ENCODE measurements at regions not wholly inside any gene's neighbourhood (a gene's known extent, or its start where the extent isn't known, plus 50 kb on each side); places are given as distances from the start of the nearest gene placed in this dataset.
"Not testable (repeated sequence)": the region's sequence is repeated elsewhere in the genome, so short reads cannot be mapped to it uniquely, and the experiment has no call there.

DNA sequence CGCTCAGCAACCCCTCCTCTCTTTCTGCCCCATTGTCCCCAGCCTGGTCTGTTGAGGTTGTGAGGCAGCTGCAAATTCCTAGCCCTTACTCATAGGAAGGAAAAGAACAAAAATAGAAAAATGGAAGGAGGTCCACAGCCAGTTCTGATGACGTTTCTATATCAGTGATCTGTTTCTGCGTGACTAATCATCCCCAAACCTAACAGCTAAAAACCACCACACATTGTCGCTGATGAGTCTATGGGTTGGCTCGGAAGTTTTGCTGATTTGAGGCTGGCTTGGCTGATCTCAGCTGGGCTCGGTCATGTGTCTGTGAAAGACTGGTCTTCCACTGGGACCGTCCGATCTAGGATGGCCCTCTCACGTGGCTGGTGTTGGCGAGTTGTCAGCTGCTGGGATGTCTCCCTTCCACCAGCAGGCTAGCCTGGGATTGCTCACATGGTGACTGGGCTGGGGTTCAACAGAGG, 200.6 kb upstream of the ZNF618 start:
- TF ChIP-seq, protein P1, sequence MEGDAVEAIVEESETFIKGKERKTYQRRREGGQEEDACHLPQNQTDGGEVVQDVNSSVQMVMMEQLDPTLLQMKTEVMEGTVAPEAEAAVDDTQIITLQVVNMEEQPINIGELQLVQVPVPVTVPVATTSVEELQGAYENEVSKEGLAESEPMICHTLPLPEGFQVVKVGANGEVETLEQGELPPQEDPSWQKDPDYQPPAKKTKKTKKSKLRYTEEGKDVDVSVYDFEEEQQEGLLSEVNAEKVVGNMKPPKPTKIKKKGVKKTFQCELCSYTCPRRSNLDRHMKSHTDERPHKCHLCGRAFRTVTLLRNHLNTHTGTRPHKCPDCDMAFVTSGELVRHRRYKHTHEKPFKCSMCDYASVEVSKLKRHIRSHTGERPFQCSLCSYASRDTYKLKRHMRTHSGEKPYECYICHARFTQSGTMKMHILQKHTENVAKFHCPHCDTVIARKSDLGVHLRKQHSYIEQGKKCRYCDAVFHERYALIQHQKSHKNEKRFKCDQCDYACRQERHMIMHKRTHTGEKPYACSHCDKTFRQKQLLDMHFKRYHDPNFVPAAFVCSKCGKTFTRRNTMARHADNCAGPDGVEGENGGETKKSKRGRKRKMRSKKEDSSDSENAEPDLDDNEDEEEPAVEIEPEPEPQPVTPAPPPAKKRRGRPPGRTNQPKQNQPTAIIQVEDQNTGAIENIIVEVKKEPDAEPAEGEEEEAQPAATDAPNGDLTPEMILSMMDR (IDR thresholded peaks at IDR 0.05; ENCODE audit: control insufficient read depth, extremely low read depth, insufficient read depth) = no peak
- no peak for DNase-seq (ENCODE audit: low read depth)
- H3K4me3 ChIP-seq (ENCODE audit: low read depth, low read length) = no peak overlapping the region

- DNase-seq (ENCODE audit: low read depth) = no peak
- no peak overlapping the region for H3K4me3 ChIP-seq (ENCODE audit: low read depth, low read length)
These were observed 199.1 kb upstream of the ZNF618 start for GRCh38 chr9:113677057-113677456.

GRCh38 chr9:113677569-113677968, 198.5 kb upstream of the ZNF618 start:
- no peak for DNase-seq (ENCODE audit: low read depth)

More at GRCh38 chr9:113677057-113677456, 199.1 kb upstream of the ZNF618 start:
- TF ChIP-seq, protein P1 (IDR thresholded peaks at IDR 0.05; ENCODE audit: control insufficient read depth, extremely low read depth, insufficient read depth) = no peak

DNA sequence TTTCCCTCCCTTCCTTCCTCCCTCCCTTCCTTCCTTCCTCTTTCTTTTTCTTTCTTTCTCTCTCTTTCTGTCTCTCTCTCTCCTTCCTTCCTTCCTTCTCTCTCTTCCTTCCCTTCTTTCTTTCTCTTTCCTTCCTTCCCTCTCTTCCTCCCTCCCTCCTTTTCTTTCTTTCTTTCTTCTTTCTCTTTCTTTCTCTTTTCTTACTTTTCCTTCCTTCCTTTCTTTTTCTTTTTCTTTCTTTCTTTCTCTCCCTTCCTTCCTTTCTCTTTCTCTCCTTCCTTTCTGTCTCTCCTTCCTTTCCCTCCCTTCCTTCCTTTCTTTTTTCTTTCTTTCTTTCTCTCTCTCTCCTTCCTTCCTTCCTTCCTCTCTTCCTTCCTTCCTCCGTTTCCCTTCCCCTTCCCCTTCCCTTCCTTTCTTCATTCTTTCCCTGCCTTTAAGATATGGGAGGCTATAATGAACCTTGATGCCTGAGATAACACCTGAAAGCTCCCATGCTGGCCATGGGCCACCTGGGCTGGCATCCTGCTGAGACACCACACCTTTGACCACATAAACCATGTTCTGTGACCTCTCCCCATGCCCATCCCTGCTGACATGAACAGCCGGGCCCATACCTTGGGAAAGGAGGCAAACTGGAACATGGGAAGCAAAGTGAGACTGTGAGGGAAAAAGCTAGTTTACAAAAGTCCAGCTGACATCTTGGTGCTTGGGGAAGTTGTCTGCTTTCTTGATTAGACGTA, 197.8 kb upstream of the ZNF618 start:
- TF ChIP-seq, protein P1 (IDR thresholded peaks at IDR 0.05; ENCODE audit: control insufficient read depth, extremely low read depth, insufficient read depth) = no peak
- no peak for DNase-seq (ENCODE audit: low read depth)
- no peak overlapping the region for H3K4me3 ChIP-seq (ENCODE audit: low read depth, low read length)

More at GRCh38 chr9:113677569-113677968, 198.5 kb upstream of the ZNF618 start:
- TF ChIP-seq, protein P1 (IDR thresholded peaks at IDR 0.05; ENCODE audit: control insufficient read depth, extremely low read depth, insufficient read depth) = no peak
- no peak overlapping the region for H3K4me3 ChIP-seq (ENCODE audit: low read depth, low read length)

GRCh38 chr9:113678859-113679256, 197.3 kb upstream of the ZNF618 start:
- TF ChIP-seq, protein P1 (IDR thresholded peaks at IDR 0.05; ENCODE audit: control insufficient read depth, extremely low read depth, insufficient read depth) = no peak
- H3K4me3 ChIP-seq (ENCODE audit: low read depth, low read length) = no peak overlapping the region
- no peak for DNase-seq (ENCODE audit: low read depth)

- TF ChIP-seq, protein P1 (IDR thresholded peaks at IDR 0.05; ENCODE audit: control insufficient read depth, extremely low read depth, insufficient read depth) = peak; percentile 90
- DNase-seq (ENCODE audit: low read depth) = peak; percentile 77
These were observed 193.8 kb upstream of the ZNF618 start for GRCh38 chr9:113682297-113682771.

GRCh38 chr9:113685636-113686035, 190.5 kb upstream of the ZNF618 start:
- not testable (repeated sequence) for H3K4me3 ChIP-seq (ENCODE audit: low read depth, low read length); DNase-seq (ENCODE audit: low read depth)

More at GRCh38 chr9:113682297-113682771, 193.8 kb upstream of the ZNF618 start:
- no peak overlapping the region for H3K4me3 ChIP-seq (ENCODE audit: low read depth, low read length)
